Fibroblast of lung (primary cell): ENCODE measurements at regions not wholly inside any gene's neighbourhood (a gene's known extent, or its start where the extent isn't known, plus 50 kb on each side); places are given as distances from the start of the nearest gene placed in this dataset.

Source experiments
- DNase-seq, 2 donors: peaks; one replicate each; pipeline versions ENCODE4 v3.0.0 to v3.0.0-alpha.2; 2010; ENCODE audit warnings: low read depth in 2 of 2
- H2AFZ ChIP-seq: 2 replicates; pipeline ENCODE4 v1.5.1; 2012; ENCODE audit warnings: low read length, control low read depth, inconsistent platforms
- H3K27ac ChIP-seq: 2 replicates; pipeline ENCODE4 v1.5.1; 2011; ENCODE audit warnings: low read length, control low read depth; ENCODE audit not compliant: insufficient read depth
- H3K27me3 ChIP-seq: 2 replicates; pipeline ENCODE4 v1.5.1; 2011; ENCODE audit warnings: mild to moderate bottlenecking, low read length; ENCODE audit not compliant: control insufficient read depth, insufficient read depth
- H3K36me3 ChIP-seq: 2 replicates; pipeline ENCODE4 v1.5.1; 2011; ENCODE audit warnings: low read length; ENCODE audit not compliant: control insufficient read depth, insufficient read depth
- H3K4me1 ChIP-seq: 2 replicates; pipeline ENCODE4 v1.5.1; 2011; ENCODE audit warnings: low read length; ENCODE audit not compliant: control insufficient read depth, insufficient read depth; ENCODE audit errors: extremely low read depth
- H3K4me2 ChIP-seq: 2 replicates; pipeline ENCODE4 v1.5.1; 2011; ENCODE audit warnings: low read length, control low read depth; ENCODE audit not compliant: insufficient read depth; ENCODE audit errors: extremely low read depth
- H3K4me3 ChIP-seq, 4 experiments: fragments of 200-600 bp in 1 of 4; sonication (generic) in 1 of 4; replicated peaks in 1 of 4; 2 replicates each; pipeline ENCODE4 v1.5.1; 2011 to 2016; ENCODE audit warnings: low read length in 4 of 4, low read depth in 3 of 4, mild to moderate bottlenecking in 3 of 4, control low read depth in 2 of 4, inconsistent platforms in 1 of 4, mixed read lengths in 1 of 4; ENCODE audit not compliant: insufficient read depth in 1 of 4; ENCODE audit errors: control extremely low read depth in 1 of 4
- H3K79me2 ChIP-seq: 2 replicates; pipeline ENCODE4 v1.5.1; 2012; ENCODE audit warnings: mild to moderate bottlenecking, low read length, inconsistent platforms; ENCODE audit not compliant: control insufficient read depth, insufficient read depth
- H3K9ac ChIP-seq: 2 replicates; pipeline ENCODE4 v1.5.1; 2011; ENCODE audit warnings: mild to moderate bottlenecking, low read length, control low read depth; ENCODE audit not compliant: insufficient read depth
- H3K9me3 ChIP-seq: 2 replicates; pipeline ENCODE4 v1.5.1; 2012; ENCODE audit warnings: low read depth, low read length; ENCODE audit not compliant: control insufficient read depth, insufficient read depth
- H4K20me1 ChIP-seq: 2 replicates; pipeline ENCODE4 v1.5.1; 2011; ENCODE audit warnings: low read length; ENCODE audit not compliant: control insufficient read depth, insufficient read depth; ENCODE audit errors: extremely low read depth
- EZH2 ChIP-seq: IDR thresholded peaks from 2 replicates; pipeline ENCODE4 v1.5.1; 2012; ENCODE audit warnings: low read length, control low read depth, mild to moderate bottlenecking; ENCODE audit errors: missing control alignments
- TF ChIP-seq, protein P1 (sequence below), 2 donors: IDR thresholded peaks in 1 of 2; conservative IDR thresholded peaks in 1 of 2; 1 replicate in 1 of 2; 2 replicates in 1 of 2; pipeline ENCODE4 v1.5.1; 2011 to 2012; ENCODE audit warnings: low read length in 2 of 2, control low read depth in 1 of 2, inconsistent platforms in 1 of 2, low read depth in 1 of 2, mild to moderate bottlenecking in 1 of 2

DNA sequence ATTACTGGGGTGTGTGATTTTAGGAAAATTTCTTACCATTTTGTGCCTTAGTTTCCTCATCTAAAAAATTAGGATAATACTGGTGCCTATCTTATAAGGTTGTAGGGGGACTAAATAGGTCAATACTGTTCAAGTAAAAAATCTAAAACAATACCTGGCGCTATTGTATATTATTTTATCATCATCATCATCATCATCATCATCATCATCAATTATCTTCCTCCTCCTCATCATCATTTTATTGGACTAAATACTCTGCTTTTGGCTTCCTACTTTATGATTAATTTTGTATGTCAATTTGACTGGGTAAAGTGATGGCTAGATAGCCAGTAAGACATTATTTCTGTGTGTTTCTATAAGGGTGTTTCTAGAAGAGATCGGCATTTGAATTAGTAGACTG, 435.5 kb downstream of the DHX35 start:
- no peak overlapping the region for H2AFZ ChIP-seq
- no peaks in the 10 kb centered on the region for H3K4me1 ChIP-seq
- no peak for DNase-seq
- no peak overlapping the region for H3K4me3 ChIP-seq
- H3K9ac ChIP-seq = no peak overlapping the region
- no peaks in the 10 kb centered on the region for H4K20me1 ChIP-seq
- H3K9me3 ChIP-seq = no peaks in the 10 kb centered on the region
- no peaks in the 10 kb centered on the region for H3K79me2 ChIP-seq
- H3K4me2 ChIP-seq = no peak overlapping the region
- no peak for TF ChIP-seq EZH2
- TF ChIP-seq, protein P1, sequence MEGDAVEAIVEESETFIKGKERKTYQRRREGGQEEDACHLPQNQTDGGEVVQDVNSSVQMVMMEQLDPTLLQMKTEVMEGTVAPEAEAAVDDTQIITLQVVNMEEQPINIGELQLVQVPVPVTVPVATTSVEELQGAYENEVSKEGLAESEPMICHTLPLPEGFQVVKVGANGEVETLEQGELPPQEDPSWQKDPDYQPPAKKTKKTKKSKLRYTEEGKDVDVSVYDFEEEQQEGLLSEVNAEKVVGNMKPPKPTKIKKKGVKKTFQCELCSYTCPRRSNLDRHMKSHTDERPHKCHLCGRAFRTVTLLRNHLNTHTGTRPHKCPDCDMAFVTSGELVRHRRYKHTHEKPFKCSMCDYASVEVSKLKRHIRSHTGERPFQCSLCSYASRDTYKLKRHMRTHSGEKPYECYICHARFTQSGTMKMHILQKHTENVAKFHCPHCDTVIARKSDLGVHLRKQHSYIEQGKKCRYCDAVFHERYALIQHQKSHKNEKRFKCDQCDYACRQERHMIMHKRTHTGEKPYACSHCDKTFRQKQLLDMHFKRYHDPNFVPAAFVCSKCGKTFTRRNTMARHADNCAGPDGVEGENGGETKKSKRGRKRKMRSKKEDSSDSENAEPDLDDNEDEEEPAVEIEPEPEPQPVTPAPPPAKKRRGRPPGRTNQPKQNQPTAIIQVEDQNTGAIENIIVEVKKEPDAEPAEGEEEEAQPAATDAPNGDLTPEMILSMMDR (conservative IDR thresholded peaks at IDR 0.05 in 1 of 2, IDR thresholded peaks at IDR 0.05 in 1 of 2; ENCODE audit: low read depth in 1 of 2, low read length in 2 of 2) = no peak
- H3K27me3 ChIP-seq = no peaks in the 10 kb centered on the region
- no peaks in the 10 kb centered on the region for H3K36me3 ChIP-seq
- H3K27ac ChIP-seq = no peak overlapping the region

DNA sequence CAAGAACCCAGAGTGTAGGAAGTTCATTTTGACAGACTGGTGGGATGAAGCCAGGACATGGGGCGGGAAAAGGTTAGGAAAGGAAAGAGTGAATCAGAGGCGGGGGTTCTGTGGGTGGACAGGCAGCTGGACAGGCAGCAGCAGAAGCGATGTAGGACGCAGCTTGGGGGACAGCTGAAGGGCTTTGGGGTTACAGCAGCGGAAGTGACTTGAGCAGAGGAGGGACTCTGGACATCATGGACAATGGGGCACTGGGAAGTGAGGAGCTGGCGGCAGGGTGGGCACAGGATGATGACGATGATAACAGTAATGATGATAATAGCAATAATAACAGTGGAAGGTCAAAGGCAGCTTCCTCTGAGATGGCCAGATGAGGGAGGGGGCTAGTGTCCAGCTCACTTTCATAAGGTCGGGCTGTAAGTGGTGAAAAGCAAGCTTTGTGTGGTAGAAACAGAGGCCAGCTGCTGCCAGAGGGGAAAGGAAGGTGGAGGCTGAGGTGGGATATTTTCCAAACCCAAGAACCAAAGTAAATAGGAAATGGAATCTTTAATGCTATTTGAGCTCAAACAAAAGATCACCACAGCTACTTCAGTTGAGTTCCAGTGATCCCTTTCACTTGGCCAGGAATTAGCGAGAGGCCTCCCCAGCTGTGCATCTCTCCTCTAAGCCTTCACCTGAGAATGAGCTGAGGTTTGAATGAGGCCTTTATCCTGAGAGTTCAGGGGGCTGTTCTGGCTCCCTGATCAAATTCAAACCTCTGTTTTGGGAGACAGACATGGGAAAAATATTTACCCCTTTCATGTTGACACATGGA, 433.5 kb downstream of the DHX35 start:
- H3K79me2 ChIP-seq = no peaks in the 10 kb centered on the region
- H4K20me1 ChIP-seq = no peaks in the 10 kb centered on the region
- H3K4me2 ChIP-seq = no peak overlapping the region
- no peak overlapping the region for H3K9ac ChIP-seq
- H2AFZ ChIP-seq = no peak overlapping the region
- H3K36me3 ChIP-seq = no peaks in the 10 kb centered on the region
- no peak overlapping the region for H3K27ac ChIP-seq
- no peak for TF ChIP-seq EZH2
- TF ChIP-seq, protein P1 (conservative IDR thresholded peaks at IDR 0.05 in 1 of 2, IDR thresholded peaks at IDR 0.05 in 1 of 2; ENCODE audit: low read depth in 1 of 2, low read length in 2 of 2) = no peak
- no peak for DNase-seq
- H3K27me3 ChIP-seq = no peaks in the 10 kb centered on the region
- no peak overlapping the region for H3K4me3 ChIP-seq
- no peaks in the 10 kb centered on the region for H3K9me3 ChIP-seq
- H3K4me1 ChIP-seq = no peaks in the 10 kb centered on the region

DNA sequence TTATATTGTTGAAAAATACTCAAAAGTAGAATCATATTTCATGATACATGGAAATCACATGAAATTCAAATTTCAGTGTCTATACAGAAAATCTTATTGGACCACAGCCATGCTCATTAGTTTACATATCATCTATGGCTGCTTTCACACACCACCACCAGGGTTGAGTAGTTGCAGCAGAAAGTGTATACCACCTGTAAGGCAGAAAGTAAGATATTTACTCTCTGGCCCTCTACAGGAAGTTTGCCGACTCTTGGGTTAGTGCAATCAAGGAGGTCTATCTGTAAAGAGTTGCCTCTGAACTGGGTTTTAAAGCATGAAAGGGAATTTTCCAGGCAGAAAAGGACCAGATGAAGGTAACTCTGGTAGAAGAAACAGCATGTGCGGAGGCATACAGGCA, 432.3 kb downstream of the DHX35 start:
- Histone ChIP-seq H3K36me3 (no peaks in the 10 kb centered on the region), H4K20me1 (no peaks in the 10 kb centered on the region), H3K4me1 (no peaks in the 10 kb centered on the region), H3K9me3 (no peaks in the 10 kb centered on the region), H3K9ac (no peak overlapping the region), H3K4me2 (no peak overlapping the region), H3K27me3 (no peaks in the 10 kb centered on the region), H2AFZ (no peak overlapping the region), H3K79me2 (no peaks in the 10 kb centered on the region), H3K27ac (no peak overlapping the region), H3K4me3 (no peak overlapping the region)
- no peak for TF ChIP-seq EZH2
- TF ChIP-seq, protein P1 (conservative IDR thresholded peaks at IDR 0.05 in 1 of 2, IDR thresholded peaks at IDR 0.05 in 1 of 2; ENCODE audit: low read depth in 1 of 2, low read length in 2 of 2) = no peak
- no peak for DNase-seq
